ENCODE measurements at regions not wholly inside any gene's neighbourhood (a gene's known extent, or its start where the extent isn't known, plus 50 kb on each side); places are given as distances from the start of the nearest gene placed in this dataset.

DNA sequence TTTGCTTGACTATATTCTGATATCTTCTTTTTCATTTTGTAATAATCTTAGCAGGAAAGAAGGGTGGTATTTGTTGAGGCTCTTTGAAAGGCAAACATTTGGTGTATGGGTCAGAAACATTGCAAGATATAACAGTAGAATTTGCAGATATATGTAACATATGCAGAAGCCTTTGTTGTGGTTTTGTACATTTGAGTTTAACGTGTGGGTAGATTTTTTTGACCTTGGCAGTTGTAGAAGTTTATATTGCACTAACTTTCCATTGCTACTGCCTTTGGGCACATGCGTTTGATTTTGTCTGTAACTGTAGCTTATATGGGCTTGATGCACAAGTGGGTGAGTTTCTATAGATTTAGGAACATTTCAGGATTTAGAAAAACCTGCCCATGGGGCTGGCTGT lies 78.5 kb upstream of the SPRY2 start:
- Histone ChIP-seq H3K4me3 (no peak overlapping the region), H3K4me2 (ENCODE audit: control insufficient read depth, insufficient read depth) (no peak overlapping the region), H3K79me2 (ENCODE audit: control insufficient read depth, insufficient read depth, low read length) (no peaks in the 10 kb centered on the region), H4K20me1 (ENCODE audit: control insufficient read depth, insufficient read depth) (no peaks in the 10 kb centered on the region), H3K9me3 (replicated peaks; ENCODE audit: control insufficient read depth, insufficient read depth, low read length) (no peaks in the 10 kb centered on the region), H3K27me3 (replicated peaks in 1 of 2; ENCODE audit: control insufficient read depth in 2 of 2, insufficient read depth in 2 of 2, low read length in 1 of 2) (no peaks in the 10 kb centered on the region), H3K9ac (ENCODE audit: control insufficient read depth, insufficient read depth, low read length) (no peak overlapping the region), H2AFZ (ENCODE audit: control insufficient read depth, low read depth, low read length) (no peak overlapping the region), H3K27ac (ENCODE audit: control insufficient read depth, insufficient read depth) (no peak overlapping the region), H3K36me3 (ENCODE audit: control insufficient read depth in 2 of 2, insufficient read depth in 2 of 2, low read length in 1 of 2) (no peaks in the 10 kb centered on the region), H3K4me1 (ENCODE audit: control insufficient read depth, insufficient read depth, low read length) (no peaks in the 10 kb centered on the region)
- ATAC-seq (peak; percentile 63), FAIRE-seq (no peak), DNase-seq (ENCODE audit: low read depth, low spot score) (no peak)
- no TSS peak for BruUV-seq (replicated peaks)
- ChIA-PET POLR2A (no interaction called here), SMC1A (ENCODE audit: uncharacterized antibody, unreplicated experiment) (interaction anchor here (0.6 to 25.9 kb wide), 12 partner anchors 8 to 491 kb away, joined by 3 to 707 read pairs (median 3); no protein-coding TSS in a partner anchor), RAD21 (ENCODE audit: unreplicated experiment) (interaction anchor here (1.1 to 10.2 kb wide), 9 partner anchors 10 to 76 kb away, joined by 3 to 67 read pairs (median 4); no protein-coding TSS in a partner anchor), CTCF (interaction anchor here (0.9 to 3.7 kb wide), 3 partner anchors 12 to 76 kb away, joined by 4 to 19 read pairs (median 11); no protein-coding TSS in a partner anchor)
- in situ Hi-C loops (cut with MboI): no loop called here
- intact Hi-C loops (cut with micrococcal nuclease; ENCODE audit: unreplicated experiment): no loop called here
- WGBS (ENCODE audit: insufficient coverage, insufficient replicate concordance, low lambda C conversion rate, missing lambda C conversion rate): 2% methylated on average over 2 of the region's 2 CpGs
- TF ChIP-seq TCF7 (IDR thresholded peaks at IDR 0.05; ENCODE audit: borderline replicate concordance) (peak; percentile 90), RFX5 (IDR thresholded peaks at IDR 0.05; ENCODE audit: low read depth, low read length) (no peak), BCLAF1 (IDR thresholded peaks at IDR 0.05) (no peak), BMI1 (IDR thresholded peaks at IDR 0.05; ENCODE audit: borderline replicate concordance) (0 out of 2 replicates have a peak, but pooled peaks have one; percentile 31), SMARCA5 (IDR thresholded peaks at IDR 0.05) (no peak), RBBP5 (conservative IDR thresholded peaks at IDR 0.05) (no peak), SMAD5 (IDR thresholded peaks at IDR 0.05; ENCODE audit: low read depth) (no peak), ASH2L (IDR thresholded peaks at IDR 0.05; ENCODE audit: borderline replicate concordance, low read depth) (no peak), BCL11A (IDR thresholded peaks at IDR 0.05; ENCODE audit: low read depth, low read length) (no peak), PBX3 (IDR thresholded peaks at IDR 0.05; ENCODE audit: insufficient replicate concordance, low read depth, low read length) (no peak), BHLHE40 (IDR thresholded peaks at IDR 0.05; ENCODE audit: borderline replicate concordance in 1 of 2, low read depth in 2 of 2, low read length in 1 of 2) (peak in 1 of 2 experiments; percentile 15; a peak in 1 of 4 replicates), NRF1 (conservative IDR thresholded peaks at IDR 0.05; ENCODE audit: low read depth, low read length) (no peak), YBX1 (IDR thresholded peaks at IDR 0.05) (no peak), ATF3 (IDR thresholded peaks at IDR 0.05; ENCODE audit: borderline replicate concordance, extremely low read depth, low read depth, low read length) (no peak), ZNF274 (IDR thresholded peaks at IDR 0.05; ENCODE audit: insufficient read depth, insufficient read length) (no peak), GABPA (IDR thresholded peaks at IDR 0.05; ENCODE audit: low read depth) (no peak), IKZF1 (conservative IDR thresholded peaks at IDR 0.05) (0 out of 2 replicates have a peak, but pooled peaks have one; percentile 20), ZNF687 (IDR thresholded peaks at IDR 0.05) (no peak)

All from GM12878 (cell line).